B cell (primary cell): ENCODE measurements at regions not wholly inside any gene's neighbourhood (a gene's known extent, or its start where the extent isn't known, plus 50 kb on each side); places are given as distances from the start of the nearest gene placed in this dataset.

Source experiments
- ATAC-seq: fragments of 200-7000 bp; cut with Tn5 transposase; one replicate; pipeline ENCODE4 v1.10.0; 2021; ENCODE audit warnings: low read depth, mild to moderate bottlenecking, moderate number of reproducible peaks, moderate library complexity
- CTCF ChIA-PET: fragments of 350-600 bp; sonication (Branson Sonifier 250); formaldehyde crosslinking; loops from one replicate; lab custom pipeline; 2021; ENCODE audit warnings: antibody characterized with exemption, inconsistent platforms; lab: Charles Lee
- POLR2A ChIA-PET: fragments of 350-600 bp; sonication (Branson Sonifier 250); formaldehyde crosslinking; loops from one replicate; lab custom pipeline; 2021; ENCODE audit warnings: antibody characterized with exemption; lab: Charles Lee
- DNase-seq: peaks from one replicate; pipeline ENCODE4 v3.0.0; 2013
- H2AFZ ChIP-seq: 2 replicates; pipeline ENCODE4 v1.6.1; 2012; ENCODE audit warnings: mild to moderate bottlenecking, low read depth, low read length; ENCODE audit not compliant: insufficient read depth, poor library complexity, severe bottlenecking
- H3K27ac ChIP-seq, 2 donors: 1 replicate in 1 of 2; 2 replicates in 1 of 2; pipeline ENCODE4 v1.5.1; 2012 to 2013; ENCODE audit warnings: low read length in 2 of 2, mild to moderate bottlenecking in 2 of 2, moderate library complexity in 1 of 2
- H3K27me3 ChIP-seq, 4 experiments: fragments of 200-600 bp in 1 of 4; sonication (generic) in 1 of 4; replicated peaks in 1 of 4; 1 replicate in 2 of 4; 2 replicates in 2 of 4; pipeline versions ENCODE4 v1.6.1 to v1.7.0; 2013 to 2016; ENCODE audit warnings: low read length in 3 of 4, mild to moderate bottlenecking in 2 of 4, mixed read lengths in 1 of 4, moderate library complexity in 1 of 4; ENCODE audit not compliant: insufficient read depth in 4 of 4, control insufficient read depth in 3 of 4; ENCODE audit errors: control extremely low read depth in 1 of 4
- H3K36me3 ChIP-seq, 2 experiments: replicated peaks in 1 of 2; 1 replicate in 1 of 2; 2 replicates in 1 of 2; pipeline versions ENCODE4 v1.6.1 to v1.7.1; 2013; ENCODE audit warnings: low read length in 1 of 2; ENCODE audit not compliant: insufficient read depth in 2 of 2, control insufficient read depth in 1 of 2; ENCODE audit errors: control extremely low read depth in 1 of 2, extremely low read depth in 1 of 2
- H3K4me1 ChIP-seq, 2 donors: fragments of 200-600 bp in 1 of 2; sonication (generic) in 1 of 2; 1 replicate in 1 of 2; 2 replicates in 1 of 2; pipeline versions ENCODE4 v1.5.1 to v1.6.1; 2013 to 2017; ENCODE audit warnings: low read length in 2 of 2; ENCODE audit not compliant: control insufficient read depth in 2 of 2, insufficient read depth in 2 of 2
- H3K4me2 ChIP-seq: replicated peaks from 2 replicates; pipeline ENCODE3; 2012; ENCODE audit warnings: mild to moderate bottlenecking, low read depth, low read length; ENCODE audit not compliant: poor library complexity, severe bottlenecking
- H3K4me3 ChIP-seq, 5 experiments: fragments of 200-600 bp in 1 of 5; sonication (generic) in 1 of 5; 1 replicate in 3 of 5; 2 replicates in 2 of 5; pipeline versions ENCODE4 v1.5.1 to v1.7.0; 2011 to 2016; ENCODE audit warnings: low read length in 4 of 5, mild to moderate bottlenecking in 4 of 5, low read depth in 2 of 5, control low read depth in 1 of 5, moderate library complexity in 1 of 5; ENCODE audit not compliant: insufficient read depth in 1 of 5; ENCODE audit errors: control extremely low read depth in 1 of 5, extremely low read depth in 1 of 5
- H3K79me2 ChIP-seq: fragments of 200-600 bp; sonication (generic); one replicate; pipeline ENCODE4 v1.6.0; 2016; ENCODE audit warnings: low read length; ENCODE audit not compliant: control insufficient read depth, insufficient read depth
- H3K9ac ChIP-seq: fragments of 200-600 bp; sonication (generic); 2 replicates; pipeline ENCODE4 v1.6.1; 2017; ENCODE audit warnings: mild to moderate bottlenecking, low read length, moderate library complexity
- H3K9me3 ChIP-seq, 3 donors: one replicate each; pipeline versions ENCODE4 v1.6.1 to v1.7.1; 2013; ENCODE audit warnings: low read length in 2 of 3; ENCODE audit not compliant: control insufficient read depth in 2 of 3, insufficient read depth in 1 of 3; ENCODE audit errors: control extremely low read depth in 1 of 3
- H4K20me1 ChIP-seq: 2 replicates; pipeline ENCODE4 v1.6.0; 2012; ENCODE audit warnings: mild to moderate bottlenecking, low read length; ENCODE audit not compliant: insufficient read depth, control insufficient read depth, poor library complexity, severe bottlenecking
- H3K27ac Mint-ChIP-seq: one replicate; pipeline ENCODE4 v1.8.0; 2021; ENCODE audit warnings: mixed read lengths
- H3K27me3 Mint-ChIP-seq: one replicate; pipeline ENCODE4 v1.8.0; 2021; ENCODE audit warnings: mixed read lengths
- H3K4me1 Mint-ChIP-seq: one replicate; pipeline ENCODE4 v1.8.0; 2021; ENCODE audit warnings: mixed read lengths
- H3K4me3 Mint-ChIP-seq: one replicate; pipeline ENCODE4 v1.8.0; 2021; ENCODE audit warnings: mixed read lengths
- H3K9me3 Mint-ChIP-seq: one replicate; pipeline ENCODE4 v1.8.0; 2022; ENCODE audit warnings: mixed read lengths; ENCODE audit not compliant: insufficient read depth
- CTCF ChIP-seq: fragments of 200-600 bp; IDR thresholded peaks from one replicate; pipeline ENCODE4 v1.8.0; 2022; ENCODE audit warnings: antibody characterized with exemption, mild to moderate bottlenecking
- EZH2 ChIP-seq: IDR thresholded peaks from 2 replicates; pipeline ENCODE4 v1.6.1; 2012; ENCODE audit warnings: borderline replicate concordance, low read depth, mild to moderate bottlenecking, moderate library complexity, low read length; ENCODE audit not compliant: insufficient read depth, poor library complexity, severe bottlenecking
- WGBS: methylation state at CpG from one replicate; pipeline ENCODE4 v1.1.5; 2013; ENCODE audit warnings: missing lambda C conversion rate; ENCODE audit not compliant: insufficient coverage; 5-methylcytosine and 5-hydroxymethylcytosine counted together
- intact Hi-C: fragments of 100-400 bp; cut with micrococcal nuclease; formaldehyde crosslinking; loops from one replicate; pipeline ENCODE4 v1.10.0; 2022

- WGBS, result 96% methylated on average over 4 of the region's 7 CpGs
- ChIA-PET CTCF (no interaction called here), POLR2A (no interaction called here)
- no peak overlapping the region for H3K9ac ChIP-seq
- H3K9me3 ChIP-seq, result no peaks in the 10 kb centered on the region
- Mint-ChIP-seq H3K27ac (no peak overlapping the region), H3K9me3 (no peaks in the 10 kb centered on the region), H3K27me3 (no peaks in the 10 kb centered on the region), H3K4me1 (no peaks in the 10 kb centered on the region), H3K4me3 (no peak overlapping the region)
- intact Hi-C loops, result no loop called here
- no peaks in the 10 kb centered on the region for H4K20me1 ChIP-seq
- no peak overlapping the region for H3K4me3 ChIP-seq
- no peak overlapping the region for H2AFZ ChIP-seq
- ATAC-seq (no peak), DNase-seq (no peak)
- no peak overlapping the region for H3K4me2 ChIP-seq
- no peaks in the 10 kb centered on the region for H3K27me3 ChIP-seq
- H3K79me2 ChIP-seq, result no peaks in the 10 kb centered on the region
- no peak overlapping the region for H3K27ac ChIP-seq
- H3K36me3 ChIP-seq, result no peaks in the 10 kb centered on the region
- no peak for TF ChIP-seq EZH2
- no peak for TF ChIP-seq CTCF
- H3K4me1 ChIP-seq, result no peaks in the 10 kb centered on the region
Measured at GRCh38 chr2:83961512-83961911, 497.6 kb downstream of the SUCLG1 start.

- no peak for DNase-seq
- Histone ChIP-seq H3K9me3 (no peaks in the 10 kb centered on the region), H3K27me3 (no peaks in the 10 kb centered on the region), H2AFZ (no peak overlapping the region), H3K4me2 (no peak overlapping the region), H3K9ac (no peak overlapping the region), H4K20me1 (no peaks in the 10 kb centered on the region), H3K27ac (no peak overlapping the region), H3K4me1 (no peaks in the 10 kb centered on the region), H3K4me3 (no peak overlapping the region), H3K79me2 (no peaks in the 10 kb centered on the region), H3K36me3 (no peaks in the 10 kb centered on the region)
- ChIA-PET POLR2A (no interaction called here), CTCF (no interaction called here)
- TF ChIP-seq EZH2 (no peak), CTCF (no peak)
- ATAC-seq, result no peak
- Mint-ChIP-seq H3K4me3 (no peak overlapping the region), H3K9me3 (no peaks in the 10 kb centered on the region), H3K4me1 (no peaks in the 10 kb centered on the region), H3K27ac (no peak overlapping the region), H3K27me3 (no peaks in the 10 kb centered on the region)
- intact Hi-C loops, result no loop called here
- WGBS, result 75% methylated on average over 1 of the region's 1 CpG
Measured at GRCh38 chr2:83960371-83960770, 498.7 kb downstream of the SUCLG1 start.
